ENCODE measurements at regions not wholly inside any gene's neighbourhood (a gene's known extent, or its start where the extent isn't known, plus 50 kb on each side); places are given as distances from the start of the nearest gene placed in this dataset.

GRCh38 chr1:4601941-4602340, 52.5 kb upstream of the AJAP1 start:
- TF ChIP-seq, protein P1, sequence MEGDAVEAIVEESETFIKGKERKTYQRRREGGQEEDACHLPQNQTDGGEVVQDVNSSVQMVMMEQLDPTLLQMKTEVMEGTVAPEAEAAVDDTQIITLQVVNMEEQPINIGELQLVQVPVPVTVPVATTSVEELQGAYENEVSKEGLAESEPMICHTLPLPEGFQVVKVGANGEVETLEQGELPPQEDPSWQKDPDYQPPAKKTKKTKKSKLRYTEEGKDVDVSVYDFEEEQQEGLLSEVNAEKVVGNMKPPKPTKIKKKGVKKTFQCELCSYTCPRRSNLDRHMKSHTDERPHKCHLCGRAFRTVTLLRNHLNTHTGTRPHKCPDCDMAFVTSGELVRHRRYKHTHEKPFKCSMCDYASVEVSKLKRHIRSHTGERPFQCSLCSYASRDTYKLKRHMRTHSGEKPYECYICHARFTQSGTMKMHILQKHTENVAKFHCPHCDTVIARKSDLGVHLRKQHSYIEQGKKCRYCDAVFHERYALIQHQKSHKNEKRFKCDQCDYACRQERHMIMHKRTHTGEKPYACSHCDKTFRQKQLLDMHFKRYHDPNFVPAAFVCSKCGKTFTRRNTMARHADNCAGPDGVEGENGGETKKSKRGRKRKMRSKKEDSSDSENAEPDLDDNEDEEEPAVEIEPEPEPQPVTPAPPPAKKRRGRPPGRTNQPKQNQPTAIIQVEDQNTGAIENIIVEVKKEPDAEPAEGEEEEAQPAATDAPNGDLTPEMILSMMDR (IDR thresholded peaks at IDR 0.05), result no peak
- TF ChIP-seq POLR2AphosphoS5 (IDR thresholded peaks at IDR 0.05), result no peak
